K562 (cell line): ENCODE measurements at regions not wholly inside any gene's neighbourhood (a gene's known extent, or its start where the extent isn't known, plus 50 kb on each side); places are given as distances from the start of the nearest gene placed in this dataset.
A peak's percentile ranks its signal among the peaks of the same experiment; 100 is the strongest.

ENCODE experiments used
- ATAC-seq: fragments of 200-7000 bp; cut with Tn5 transposase; 3 replicates; pipeline ENCODE4 v1.9.1; 2020; ENCODE audit warnings: moderate library complexity
- BruUV-seq: library from RNA; stranded (reverse); fragments of 400-500 nt; replicated peaks from 2 replicates; lab custom pipeline; 2021; lab: Mats Ljungman, UMichigan
- CTCF ChIA-PET: fragments of 300-600 bp; formaldehyde crosslinking; extraction: SDS; loops from one replicate; lab custom pipeline; 2021; ENCODE audit warnings: low intra/inter-chr PET ratio; lab: Yijun Ruan, JAX
- POLR2A ChIA-PET: fragments of 300-600, 350-650 bp; sonication (Branson Sonifier 250); formaldehyde crosslinking; extraction: SDS; loops from one replicate; lab custom pipeline; 2021; ENCODE audit warnings: antibody characterized with exemption, inconsistent platforms; lab: Yijun Ruan, JAX
- DNase-seq, 4 experiments: peaks; one replicate each; pipeline versions ENCODE4 v3.0.0 to v3.0.0-alpha.2; 2011 to 2018; ENCODE audit warnings: low spot score in 3 of 4, mixed read lengths in 3 of 4; ENCODE audit errors: extremely low read depth in 1 of 4
- FAIRE-seq: peaks from 2 replicates; lab custom pipeline; 2011; peaks lifted over from hg19 to GRCh38; lab: Jason Lieb, UNC
- H2AFZ ChIP-seq: 2 replicates; pipeline ENCODE4 v1.6.0; 2011; ENCODE audit warnings: low read depth, low read length, control low read depth, inconsistent platforms
- H3K27ac ChIP-seq: fragments of 200-600 bp; 3 replicates; pipeline ENCODE4 v1.8.0; 2011; ENCODE audit warnings: low read depth, mild to moderate bottlenecking, control low read depth, inconsistent platforms, low read length, moderate library complexity, mixed read lengths; ENCODE audit errors: extremely low read depth
- H3K27me3 ChIP-seq, 2 experiments: fragments of 300-600 bp in 1 of 2; 2 replicates in 1 of 2; 3 replicates in 1 of 2; pipeline versions ENCODE4 v1.6.0 to v1.8.0; 2011; ENCODE audit warnings: inconsistent platforms in 2 of 2, low read length in 2 of 2, mild to moderate bottlenecking in 1 of 2, mixed read lengths in 1 of 2, moderate library complexity in 1 of 2; ENCODE audit not compliant: control insufficient read depth in 2 of 2, insufficient read depth in 2 of 2
- H3K36me3 ChIP-seq: fragments of 300-600 bp; 3 replicates; pipeline ENCODE4 v1.8.0; 2011; ENCODE audit warnings: mild to moderate bottlenecking, low read length, inconsistent platforms; ENCODE audit not compliant: control insufficient read depth, insufficient read depth
- H3K4me1 ChIP-seq, 2 experiments: fragments of 200-600 bp in 1 of 2; replicated peaks in 1 of 2; 2 replicates in 1 of 2; 3 replicates in 1 of 2; pipeline versions ENCODE4 v1.5.1 to v1.8.0; 2011; ENCODE audit warnings: inconsistent platforms in 2 of 2, low read length in 2 of 2, mild to moderate bottlenecking in 1 of 2, mixed read lengths in 1 of 2, moderate library complexity in 1 of 2; ENCODE audit not compliant: control insufficient read depth in 2 of 2, insufficient read depth in 2 of 2
- H3K4me2 ChIP-seq: 2 replicates; pipeline ENCODE4 v1.6.1; 2011; ENCODE audit warnings: low read length, control low read depth, inconsistent platforms, mixed read lengths; ENCODE audit not compliant: insufficient read depth
- H3K4me3 ChIP-seq: fragments of 200-600 bp; sonication (generic), shearing (Covaris generic); 2 replicates; pipeline ENCODE4 v1.5.1; 2016; ENCODE audit warnings: control low read depth, inconsistent platforms
- H3K79me2 ChIP-seq: fragments of 200-600 bp; 3 replicates; pipeline ENCODE4 v1.8.0; 2011; ENCODE audit warnings: low read length, inconsistent platforms; ENCODE audit not compliant: control insufficient read depth, insufficient read depth
- H3K9ac ChIP-seq, 2 experiments: 2 replicates each; pipeline versions ENCODE4 v1.6.0 to v1.6.1; 2011; ENCODE audit warnings: low read depth in 2 of 2, low read length in 2 of 2, control low read depth in 1 of 2, inconsistent platforms in 1 of 2, mild to moderate bottlenecking in 1 of 2, mixed read lengths in 1 of 2; ENCODE audit not compliant: insufficient read depth in 1 of 2
- H3K9me1 ChIP-seq: one replicate; pipeline ENCODE4 v1.6.0; 2011; ENCODE audit warnings: inconsistent platforms, mild to moderate bottlenecking, low read length, moderate library complexity; ENCODE audit not compliant: control insufficient read depth, insufficient read depth
- H3K9me3 ChIP-seq: replicated peaks from 2 replicates; pipeline ENCODE4 v1.5.1; 2011; ENCODE audit warnings: low read depth, low read length, inconsistent platforms; ENCODE audit not compliant: control insufficient read depth, insufficient read depth
- H4K20me1 ChIP-seq: replicated peaks from 2 replicates; pipeline ENCODE4 v1.6.1; 2011; ENCODE audit warnings: low read length, inconsistent platforms, mixed read lengths; ENCODE audit not compliant: control insufficient read depth, insufficient read depth
- MAFF ChIP-seq: IDR thresholded peaks from 2 replicates; pipeline ENCODE4 v1.6.1; 2012; ENCODE audit warnings: low read length, improper control_type of control experiment
- MAFG ChIP-seq: fragments of 450-650 bp; conservative IDR thresholded peaks from 2 replicates; pipeline ENCODE4 v1.6.1; 2016; ENCODE audit warnings: missing genetic modification characterization, missing compliant biosample characterization
- MBD2 ChIP-seq: sonication (generic); IDR thresholded peaks from 2 replicates; pipeline ENCODE4 v1.6.1; 2016; ENCODE audit warnings: low read depth, borderline replicate concordance
- MIER1 ChIP-seq: fragments of 450-650 bp; IDR thresholded peaks from 2 replicates; pipeline ENCODE4 v1.6.1; 2016; ENCODE audit warnings: antibody characterized with exemption, mild to moderate bottlenecking, low read depth
- NFE2 ChIP-seq: IDR thresholded peaks from 2 replicates; pipeline ENCODE4 v1.6.1; 2014; ENCODE audit warnings: antibody characterized with exemption, low read depth
- NFE2L1 ChIP-seq: fragments of 450-650 bp; IDR thresholded peaks from 2 replicates; pipeline ENCODE4 v1.6.1; 2016; ENCODE audit warnings: missing genetic modification characterization, low read depth, mild to moderate bottlenecking, missing compliant biosample characterization, moderate library complexity, borderline replicate concordance
- PCBP2 ChIP-seq: fragments of 200-400 bp; formaldehyde crosslinking; IDR thresholded peaks from 2 replicates; pipeline ENCODE4 v1.6.1; 2018; ENCODE audit warnings: low read length, low read depth, mild to moderate bottlenecking, moderate library complexity; ENCODE audit not compliant: poor library complexity, severe bottlenecking
- POLR2A ChIP-seq: fragments of 450-650 bp; conservative IDR thresholded peaks from 2 replicates; pipeline ENCODE4 v1.6.1; 2016
- TEAD2 ChIP-seq: fragments of 450-650 bp; IDR thresholded peaks from 2 replicates; pipeline ENCODE4 v1.6.1; 2016; ENCODE audit warnings: missing genetic modification characterization, control low read depth, missing compliant biosample characterization
- ZNF133 ChIP-seq: fragments of 250-450 bp; sonication (Bioruptor Pico); IDR thresholded peaks from 2 replicates; pipeline ENCODE4 v1.4.0; 2020; ENCODE audit warnings: mild to moderate bottlenecking
- WGBS: fragments of 100-300 bp; shearing (Covaris generic); methylation state at CpG from one replicate; pipeline ENCODE4 v1.1.6; 2016; ENCODE audit warnings: low coverage, mixed read lengths; ENCODE audit not compliant: insufficient coverage; ENCODE audit errors: missing lambda C conversion rate; 5-methylcytosine and 5-hydroxymethylcytosine counted together
- in situ Hi-C: fragments of 300-500 bp; cut with MboI; formaldehyde crosslinking; loops from 4 replicates; pipeline ENCODE4 v1.15.0; 2018; ENCODE audit warnings: inconsistent platforms, mixed read lengths
- intact Hi-C: fragments of 100-400 bp; cut with micrococcal nuclease; formaldehyde crosslinking; loops from 2 replicates; pipeline ENCODE4 v1.14.2; 2022
- TF ChIP-seq, protein P1 (sequence below): sonication (generic); formaldehyde crosslinking; IDR thresholded peaks from 2 replicates; pipeline ENCODE4 v1.8.0; 2022; ENCODE audit warnings: mild to moderate bottlenecking, missing genetic modification reagents

GRCh38 chr14:97162621-97163020 lies 365.4 kb downstream of the VRK1 start:
- H3K27ac ChIP-seq, result no peak overlapping the region
- H3K4me2 ChIP-seq, result no peak overlapping the region
- BruUV-seq, result no TSS peak
- FAIRE-seq (no peak), DNase-seq (no peak), ATAC-seq (no peak)
- H3K36me3 ChIP-seq, result no peaks in the 10 kb centered on the region
- no peaks in the 10 kb centered on the region for H3K9me1 ChIP-seq
- H4K20me1 ChIP-seq, result no peaks in the 10 kb centered on the region
- H3K79me2 ChIP-seq, result no peaks in the 10 kb centered on the region
- no peak overlapping the region for H2AFZ ChIP-seq
- POLR2A ChIA-PET, result no interaction called here
- in situ Hi-C loops, result no loop called here
- intact Hi-C loops, result no loop called here
- peaks cover 4 to 13% of the 10 kb centered on the region in 2 experiments; a peak in 3 of 5 replicates for H3K27me3 ChIP-seq
- no peak overlapping the region for H3K4me3 ChIP-seq
- no peak for TF ChIP-seq ZNF133 (CRISPR knock-in tag)
- TF ChIP-seq POLR2A, result no peak
- TF ChIP-seq TEAD2, result no peak
- peak; percentile 45; the same call in 1 of the 2 replicates for TF ChIP-seq NFE2L1 (tag)
- TF ChIP-seq, protein P1, sequence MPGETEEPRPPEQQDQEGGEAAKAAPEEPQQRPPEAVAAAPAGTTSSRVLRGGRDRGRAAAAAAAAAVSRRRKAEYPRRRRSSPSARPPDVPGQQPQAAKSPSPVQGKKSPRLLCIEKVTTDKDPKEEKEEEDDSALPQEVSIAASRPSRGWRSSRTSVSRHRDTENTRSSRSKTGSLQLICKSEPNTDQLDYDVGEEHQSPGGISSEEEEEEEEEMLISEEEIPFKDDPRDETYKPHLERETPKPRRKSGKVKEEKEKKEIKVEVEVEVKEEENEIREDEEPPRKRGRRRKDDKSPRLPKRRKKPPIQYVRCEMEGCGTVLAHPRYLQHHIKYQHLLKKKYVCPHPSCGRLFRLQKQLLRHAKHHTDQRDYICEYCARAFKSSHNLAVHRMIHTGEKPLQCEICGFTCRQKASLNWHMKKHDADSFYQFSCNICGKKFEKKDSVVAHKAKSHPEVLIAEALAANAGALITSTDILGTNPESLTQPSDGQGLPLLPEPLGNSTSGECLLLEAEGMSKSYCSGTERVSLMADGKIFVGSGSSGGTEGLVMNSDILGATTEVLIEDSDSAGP (CRISPR knock-in tag), result no peak
- TF ChIP-seq NFE2, result 0 out of 2 replicates have a peak, but pooled peaks have one; percentile 4
- TF ChIP-seq PCBP2, result no peak
- peak; percentile 63 for TF ChIP-seq MAFG
- no peak for TF ChIP-seq MBD2
- no peak for TF ChIP-seq MIER1
- TF ChIP-seq MAFF, result peak; percentile 43; the same call in 1 of the 2 replicates
- CTCF ChIA-PET, result no interaction called here
- H3K9ac ChIP-seq, result no peak overlapping the region
- WGBS, result 3% methylated on average over 6 of the region's 6 CpGs
- H3K9me3 ChIP-seq, result no peaks in the 10 kb centered on the region
- no peaks in the 10 kb centered on the region for H3K4me1 ChIP-seq
